HG02588 (cell line): ENCODE measurements at regions not wholly inside any gene's neighbourhood (a gene's known extent, or its start where the extent isn't known, plus 50 kb on each side); places are given as distances from the start of the nearest gene placed in this dataset.
A peak's percentile ranks its signal among the peaks of the same experiment; 100 is the strongest.

Source experiments
- ATAC-seq: cut with Tn5 transposase; IDR thresholded peaks from one replicate; pipeline ENCODE4 v1.9.1; 2021; ENCODE audit warnings: mild to moderate bottlenecking, moderate library complexity; ENCODE audit not compliant: unreplicated experiment

- no peak for ATAC-seq
These were observed 141.2 kb upstream of the LGALSL start for GRCh38 chr2:64312622-64313397.

GRCh38 chr2:64313398-64313723, 140.6 kb upstream of the LGALSL start:
- no peak for ATAC-seq

GRCh38 chr2:64315291-64315960, 138.5 kb upstream of the LGALSL start:
- no peak for ATAC-seq

GRCh38 chr2:64317707-64318475, 136.1 kb upstream of the LGALSL start:
- ATAC-seq, result no peak

GRCh38 chr2:64318476-64318748, 135.6 kb upstream of the LGALSL start:
- ATAC-seq, result no peak

- no peak for ATAC-seq
These were observed 134.1 kb upstream of the LGALSL start for GRCh38 chr2:64319896-64320295.

GRCh38 chr2:64322433-64322832, 131.5 kb upstream of the LGALSL start:
- no peak for ATAC-seq

GRCh38 chr2:64323197-64323596, 130.8 kb upstream of the LGALSL start:
- no peak for ATAC-seq

- ATAC-seq, result no peak
These were observed 129.1 kb upstream of the LGALSL start for GRCh38 chr2:64324746-64325410.

- ATAC-seq, result no peak
These were observed 128.5 kb upstream of the LGALSL start for GRCh38 chr2:64325477-64325851.

- peak; percentile 90 for ATAC-seq
These were observed 127.9 kb upstream of the LGALSL start for GRCh38 chr2:64325852-64326577.

GRCh38 chr2:64326578-64327050, 127.3 kb upstream of the LGALSL start:
- ATAC-seq, result no peak

- ATAC-seq, result no peak
These were observed 126.8 kb upstream of the LGALSL start for GRCh38 chr2:64327129-64327509.

GRCh38 chr2:64327510-64328414, 126.2 kb upstream of the LGALSL start:
- no peak for ATAC-seq

- no peak for ATAC-seq
These were observed 125.6 kb upstream of the LGALSL start for GRCh38 chr2:64328415-64328722.

- ATAC-seq, result no peak
These were observed 125.2 kb upstream of the LGALSL start for GRCh38 chr2:64328756-64329155.

- ATAC-seq, result no peak
These were observed 124.1 kb upstream of the LGALSL start for GRCh38 chr2:64329848-64330247.

GRCh38 chr2:64330281-64331113, 123.5 kb upstream of the LGALSL start:
- no peak for ATAC-seq

- ATAC-seq, result no peak
These were observed 122.8 kb upstream of the LGALSL start for GRCh38 chr2:64331114-64331645.
